DND-41 (cell line): ENCODE measurements at regions not wholly inside any gene's neighbourhood (a gene's known extent, or its start where the extent isn't known, plus 50 kb on each side); places are given as distances from the start of the nearest gene placed in this dataset.

Source experiments
- ATAC-seq: fragments of 200-7000 bp; cut with Tn5 transposase; 3 replicates; pipeline ENCODE4 v1.9.1; 2021; ENCODE audit warnings: low read depth; ENCODE audit not compliant: insufficient read depth
- DNase-seq: peaks from one replicate; pipeline ENCODE4 v3.0.0-alpha.2; 2020
- H2AFZ ChIP-seq: 2 replicates; pipeline ENCODE4 v1.6.0; 2012; ENCODE audit warnings: low read depth, low read length
- H3K27ac ChIP-seq: 2 replicates; pipeline ENCODE4 v1.5.1; 2012; ENCODE audit warnings: low read length, inconsistent platforms
- H3K27me3 ChIP-seq: fragments of 200-600 bp; sonication (generic); 2 replicates; pipeline ENCODE4 v1.6.0; 2012; ENCODE audit warnings: low read length, mild to moderate bottlenecking, inconsistent platforms; ENCODE audit not compliant: insufficient read depth, poor library complexity
- H3K36me3 ChIP-seq: 2 replicates; pipeline ENCODE4 v1.5.1; 2012; ENCODE audit warnings: low read length, inconsistent platforms; ENCODE audit not compliant: insufficient read depth
- H3K4me1 ChIP-seq: 2 replicates; pipeline ENCODE4 v1.5.1; 2012; ENCODE audit warnings: mild to moderate bottlenecking, low read length; ENCODE audit not compliant: insufficient read depth
- H3K4me2 ChIP-seq: 2 replicates; pipeline ENCODE4 v1.6.0; 2012; ENCODE audit warnings: mild to moderate bottlenecking, moderate library complexity, low read length, inconsistent platforms; ENCODE audit not compliant: insufficient read depth
- H3K4me3 ChIP-seq, 2 experiments: fragments of 200-600 bp in 1 of 2; shearing (Covaris generic) in 1 of 2; 2 replicates each; pipeline ENCODE4 v1.5.1; 2012 to 2016; ENCODE audit warnings: inconsistent platforms in 2 of 2, low read length in 2 of 2, mild to moderate bottlenecking in 2 of 2, low read depth in 1 of 2, moderate library complexity in 1 of 2
- H3K79me2 ChIP-seq: 2 replicates; pipeline ENCODE4 v1.6.0; 2012; ENCODE audit warnings: low read length, inconsistent platforms; ENCODE audit not compliant: insufficient read depth
- H3K9ac ChIP-seq: 2 replicates; pipeline ENCODE4 v1.6.0; 2012; ENCODE audit warnings: low read depth, mild to moderate bottlenecking, inconsistent platforms, low read length, moderate library complexity
- H3K9me3 ChIP-seq: 2 replicates; pipeline ENCODE4 v1.5.1; 2012; ENCODE audit warnings: low read length, moderate library complexity, mild to moderate bottlenecking, inconsistent platforms; ENCODE audit not compliant: insufficient read depth, severe bottlenecking
- H4K20me1 ChIP-seq: 2 replicates; pipeline ENCODE4 v1.6.0; 2012; ENCODE audit warnings: low read length; ENCODE audit not compliant: insufficient read depth
- EZH2 ChIP-seq: IDR thresholded peaks from 3 replicates; pipeline ENCODE4 v1.6.1; 2012; ENCODE audit warnings: borderline replicate concordance, low read depth, mild to moderate bottlenecking, moderate library complexity, low read length, inconsistent platforms; ENCODE audit not compliant: severe bottlenecking
- TF ChIP-seq, protein P1 (sequence below): IDR thresholded peaks from 2 replicates; pipeline ENCODE4 v1.5.1; 2012; ENCODE audit warnings: borderline replicate concordance, low read length, moderate library complexity, mild to moderate bottlenecking; ENCODE audit not compliant: poor library complexity, severe bottlenecking; ENCODE audit errors: extremely low read depth

DNA sequence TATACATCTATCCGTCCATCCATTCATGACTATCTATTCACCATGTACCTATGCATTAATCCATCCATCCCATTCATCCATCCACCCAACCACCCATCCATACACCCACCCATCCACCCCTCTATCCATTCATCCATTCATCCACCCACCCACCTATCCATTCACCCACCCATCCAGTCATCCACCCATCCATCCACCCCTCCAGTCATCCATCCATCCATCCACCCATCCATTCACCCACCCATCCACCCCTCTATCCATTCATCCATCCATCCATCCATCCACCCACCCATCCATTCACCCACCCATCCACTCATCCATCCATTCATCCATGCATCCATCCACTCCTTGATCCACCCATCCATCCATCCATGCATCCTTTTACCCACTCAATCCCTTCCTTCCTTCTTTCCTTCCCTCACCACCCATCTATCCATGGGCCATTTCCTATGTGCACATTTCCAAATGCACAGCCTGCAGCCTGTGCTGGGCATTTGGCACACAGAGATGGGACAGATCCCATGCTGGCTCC, 100.8 kb upstream of the ADRA2C start:
- Histone ChIP-seq H3K27ac (no peak overlapping the region), H3K9ac (no peak overlapping the region), H2AFZ (no peak overlapping the region), H3K27me3 (peaks cover 2% of the 10 kb centered on the region), H4K20me1 (no peaks in the 10 kb centered on the region; the same call in 1 of the 2 replicates), H3K4me3 (no peak overlapping the region), H3K36me3 (no peaks in the 10 kb centered on the region), H3K9me3 (no peaks in the 10 kb centered on the region), H3K4me1 (no peaks in the 10 kb centered on the region), H3K79me2 (no peaks in the 10 kb centered on the region), H3K4me2 (no peak overlapping the region)
- TF ChIP-seq, protein P1, sequence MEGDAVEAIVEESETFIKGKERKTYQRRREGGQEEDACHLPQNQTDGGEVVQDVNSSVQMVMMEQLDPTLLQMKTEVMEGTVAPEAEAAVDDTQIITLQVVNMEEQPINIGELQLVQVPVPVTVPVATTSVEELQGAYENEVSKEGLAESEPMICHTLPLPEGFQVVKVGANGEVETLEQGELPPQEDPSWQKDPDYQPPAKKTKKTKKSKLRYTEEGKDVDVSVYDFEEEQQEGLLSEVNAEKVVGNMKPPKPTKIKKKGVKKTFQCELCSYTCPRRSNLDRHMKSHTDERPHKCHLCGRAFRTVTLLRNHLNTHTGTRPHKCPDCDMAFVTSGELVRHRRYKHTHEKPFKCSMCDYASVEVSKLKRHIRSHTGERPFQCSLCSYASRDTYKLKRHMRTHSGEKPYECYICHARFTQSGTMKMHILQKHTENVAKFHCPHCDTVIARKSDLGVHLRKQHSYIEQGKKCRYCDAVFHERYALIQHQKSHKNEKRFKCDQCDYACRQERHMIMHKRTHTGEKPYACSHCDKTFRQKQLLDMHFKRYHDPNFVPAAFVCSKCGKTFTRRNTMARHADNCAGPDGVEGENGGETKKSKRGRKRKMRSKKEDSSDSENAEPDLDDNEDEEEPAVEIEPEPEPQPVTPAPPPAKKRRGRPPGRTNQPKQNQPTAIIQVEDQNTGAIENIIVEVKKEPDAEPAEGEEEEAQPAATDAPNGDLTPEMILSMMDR: no peak
- no peak for TF ChIP-seq EZH2
- no peak for DNase-seq
- ATAC-seq: no peak

DNA sequence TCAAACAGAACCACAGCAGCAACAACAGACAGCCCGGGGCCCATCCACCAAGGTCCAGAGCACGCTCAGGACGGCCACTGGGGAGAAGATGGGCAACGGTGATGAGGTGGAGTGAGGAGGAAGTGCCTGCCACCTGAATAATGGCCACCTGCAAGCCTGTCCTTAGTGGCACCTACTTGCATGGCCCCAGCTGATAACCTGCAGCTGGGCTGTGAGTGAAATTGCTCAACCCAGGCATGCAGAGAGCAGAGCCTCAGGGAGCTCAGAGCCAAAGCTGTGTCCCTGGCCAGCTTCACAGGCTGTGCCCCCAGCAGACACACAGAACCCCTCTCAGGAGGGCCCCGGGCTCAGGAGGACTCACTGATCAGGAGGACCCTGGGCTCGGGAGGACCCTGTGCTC, 102.4 kb upstream of the ADRA2C start:
- Histone ChIP-seq H3K4me1 (no peaks in the 10 kb centered on the region), H2AFZ (no peak overlapping the region), H4K20me1 (no peaks in the 10 kb centered on the region; the same call in 1 of the 2 replicates), H3K4me2 (no peak overlapping the region), H3K9ac (no peak overlapping the region), H3K9me3 (no peaks in the 10 kb centered on the region), H3K27me3 (peaks cover 8% of the 10 kb centered on the region), H3K27ac (no peak overlapping the region), H3K4me3 (no peak overlapping the region), H3K79me2 (no peaks in the 10 kb centered on the region), H3K36me3 (no peaks in the 10 kb centered on the region)
- no peak for DNase-seq
- no peak for ATAC-seq
- TF ChIP-seq, protein P1: no peak
- TF ChIP-seq EZH2: no peak

DNA sequence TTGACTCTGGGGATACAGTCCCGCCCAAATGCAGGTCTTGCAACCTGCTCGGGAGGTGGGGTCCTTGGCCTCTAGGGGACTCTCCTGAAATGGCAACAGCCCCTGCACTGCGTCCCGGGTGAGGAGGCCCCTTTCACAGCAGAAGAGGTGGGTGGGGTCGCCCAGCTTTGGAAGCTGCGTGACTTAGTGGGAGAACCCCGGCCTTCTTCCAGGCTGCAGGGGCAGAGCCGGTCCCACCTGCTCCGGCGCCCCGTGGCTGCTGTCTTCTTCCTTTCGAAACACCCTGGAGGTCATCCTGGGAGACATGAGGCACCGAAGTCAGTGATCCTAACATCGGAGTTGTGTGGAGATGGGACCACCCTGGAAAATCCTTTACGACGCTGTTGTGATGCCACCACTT, 103.7 kb upstream of the ADRA2C start:
- TF ChIP-seq EZH2: no peak
- TF ChIP-seq, protein P1: no peak
- Histone ChIP-seq H3K9me3 (no peaks in the 10 kb centered on the region), H3K36me3 (no peaks in the 10 kb centered on the region), H3K27me3 (peaks cover 14% of the 10 kb centered on the region), H3K79me2 (no peaks in the 10 kb centered on the region), H3K9ac (no peak overlapping the region), H3K4me3 (no peak overlapping the region), H3K27ac (no peak overlapping the region), H3K4me1 (no peaks in the 10 kb centered on the region), H2AFZ (no peak overlapping the region), H4K20me1 (no peaks in the 10 kb centered on the region; the same call in 1 of the 2 replicates), H3K4me2 (no peak overlapping the region)
- DNase-seq: no peak
- ATAC-seq: no peak
